OCI-LY1 (cell line): ENCODE measurements at regions not wholly inside any gene's neighbourhood (a gene's known extent, or its start where the extent isn't known, plus 50 kb on each side); places are given as distances from the start of the nearest gene placed in this dataset.

Experiments used
- EZH2 ChIP-seq: fragments of 200-600 bp; sonication (generic), shearing (Covaris generic); IDR thresholded peaks from 2 replicates; pipeline ENCODE4 v1.8.0; 2017; ENCODE audit warnings: borderline replicate concordance, mixed run types, mild to moderate bottlenecking, antibody characterized with exemption, low read length, moderate library complexity, mixed read lengths
- TF ChIP-seq, protein P1 (sequence below): fragments of 200-600 bp; sonication (generic), shearing (Covaris generic); IDR thresholded peaks from 2 replicates; pipeline ENCODE4 v1.5.1; 2017; ENCODE audit warnings: mild to moderate bottlenecking, antibody characterized with exemption, low read length, moderate library complexity, mixed read lengths

DNA sequence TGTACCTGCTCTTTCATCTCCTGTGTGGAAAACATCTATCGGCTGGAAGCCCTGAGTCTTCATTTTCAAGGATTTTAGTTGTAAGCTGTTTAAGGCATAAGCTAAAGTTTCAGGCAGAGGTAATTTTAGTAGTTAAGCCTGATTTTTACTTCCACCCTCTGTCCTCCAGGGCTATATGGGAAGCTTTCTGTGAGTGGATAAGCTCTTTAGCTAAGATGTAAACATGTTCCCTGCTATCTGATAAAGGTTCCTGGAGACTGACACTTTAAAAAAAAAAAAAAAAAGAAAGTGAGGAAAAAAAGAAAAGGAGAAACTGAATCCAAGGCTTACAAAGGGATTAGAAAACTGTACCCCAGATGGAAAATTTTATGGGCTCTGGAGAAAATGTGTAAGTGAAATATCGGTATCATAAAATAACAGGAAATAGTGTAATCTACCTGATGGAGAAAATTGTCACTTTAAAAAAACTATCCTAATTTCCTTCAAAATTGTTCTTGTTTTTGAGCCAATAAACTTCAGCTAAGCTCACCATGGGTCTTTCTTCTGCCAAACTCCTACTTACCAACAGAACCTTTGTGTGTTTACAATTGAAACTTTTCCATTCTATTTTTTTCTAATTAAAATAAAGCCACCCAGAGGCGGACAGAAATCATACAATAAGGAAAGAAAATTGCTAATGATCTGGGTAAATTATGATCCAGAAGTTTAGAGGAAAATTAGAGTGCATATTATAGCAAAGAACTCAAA lies 180.5 kb downstream of the TGFB2 start:
- no peak for TF ChIP-seq EZH2
- TF ChIP-seq, protein P1, sequence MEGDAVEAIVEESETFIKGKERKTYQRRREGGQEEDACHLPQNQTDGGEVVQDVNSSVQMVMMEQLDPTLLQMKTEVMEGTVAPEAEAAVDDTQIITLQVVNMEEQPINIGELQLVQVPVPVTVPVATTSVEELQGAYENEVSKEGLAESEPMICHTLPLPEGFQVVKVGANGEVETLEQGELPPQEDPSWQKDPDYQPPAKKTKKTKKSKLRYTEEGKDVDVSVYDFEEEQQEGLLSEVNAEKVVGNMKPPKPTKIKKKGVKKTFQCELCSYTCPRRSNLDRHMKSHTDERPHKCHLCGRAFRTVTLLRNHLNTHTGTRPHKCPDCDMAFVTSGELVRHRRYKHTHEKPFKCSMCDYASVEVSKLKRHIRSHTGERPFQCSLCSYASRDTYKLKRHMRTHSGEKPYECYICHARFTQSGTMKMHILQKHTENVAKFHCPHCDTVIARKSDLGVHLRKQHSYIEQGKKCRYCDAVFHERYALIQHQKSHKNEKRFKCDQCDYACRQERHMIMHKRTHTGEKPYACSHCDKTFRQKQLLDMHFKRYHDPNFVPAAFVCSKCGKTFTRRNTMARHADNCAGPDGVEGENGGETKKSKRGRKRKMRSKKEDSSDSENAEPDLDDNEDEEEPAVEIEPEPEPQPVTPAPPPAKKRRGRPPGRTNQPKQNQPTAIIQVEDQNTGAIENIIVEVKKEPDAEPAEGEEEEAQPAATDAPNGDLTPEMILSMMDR: no peak
